GM12878 (cell line): ENCODE measurements at regions not wholly inside any gene's neighbourhood (a gene's known extent, or its start where the extent isn't known, plus 50 kb on each side); places are given as distances from the start of the nearest gene placed in this dataset.

Experiments used
- ATAC-seq: fragments of 200-7000 bp; cut with Tn5 transposase; 3 replicates; pipeline ENCODE4 v1.9.1; 2020; ENCODE audit warnings: mild to moderate bottlenecking, moderate library complexity
- BruUV-seq: library from RNA; stranded (reverse); fragments of 400-500 nt; replicated peaks from 2 replicates; lab custom pipeline; 2021; lab: Mats Ljungman, UMichigan
- CTCF ChIA-PET: fragments of 300-600 bp; sonication (Branson Sonifier 250); formaldehyde crosslinking; extraction: SDS; loops from one replicate; lab custom pipeline; 2021; ENCODE audit warnings: inconsistent platforms; lab: Yijun Ruan, JAX
- POLR2A ChIA-PET: fragments of 350-600 bp; formaldehyde crosslinking; extraction: SDS; loops from one replicate; lab custom pipeline; 2021; ENCODE audit warnings: inconsistent platforms; lab: Charles Lee
- RAD21 ChIA-PET: fragments of 300-600 bp; sonication (Branson Sonifier 250); formaldehyde crosslinking; loops from one replicate; lab custom pipeline; 2023; ENCODE audit warnings: antibody characterized with exemption; ENCODE audit not compliant: unreplicated experiment; lab: Charles Lee
- SMC1A ChIA-PET: fragments of 300-600 bp; sonication (Branson Sonifier 250); formaldehyde crosslinking; loops from one replicate; lab custom pipeline; 2023; ENCODE audit not compliant: unreplicated experiment, uncharacterized antibody; lab: Charles Lee
- DNase-seq: peaks from one replicate; pipeline ENCODE4 v3.0.0-alpha.2; 2011; ENCODE audit warnings: low read depth, low spot score
- FAIRE-seq: peaks from 3 replicates; lab custom pipeline; 2011; peaks lifted over from hg19 to GRCh38; lab: Jason Lieb, UNC
- H2AFZ ChIP-seq: 2 replicates; pipeline ENCODE4 v1.6.0; 2011; ENCODE audit warnings: low read depth, low read length, control low read depth; ENCODE audit not compliant: control insufficient read depth
- H3K27ac ChIP-seq: 2 replicates; pipeline ENCODE4 v1.5.1; 2011; ENCODE audit warnings: control low read depth; ENCODE audit not compliant: control insufficient read depth, insufficient read depth
- H3K27me3 ChIP-seq, 2 experiments: replicated peaks in 1 of 2; 2 replicates each; pipeline versions ENCODE4 v1.6.0 to v1.6.1; 2011; ENCODE audit warnings: low read length in 1 of 2; ENCODE audit not compliant: control insufficient read depth in 2 of 2, insufficient read depth in 2 of 2
- H3K36me3 ChIP-seq, 2 experiments: 2 replicates each; pipeline ENCODE4 v1.5.1; 2011; ENCODE audit warnings: low read length in 1 of 2; ENCODE audit not compliant: control insufficient read depth in 2 of 2, insufficient read depth in 2 of 2
- H3K4me1 ChIP-seq: 2 replicates; pipeline ENCODE4 v1.6.1; 2011; ENCODE audit warnings: mild to moderate bottlenecking, low read length, moderate library complexity, mixed read lengths; ENCODE audit not compliant: control insufficient read depth, insufficient read depth
- H3K4me2 ChIP-seq: 2 replicates; pipeline ENCODE4 v1.6.0; 2011; ENCODE audit warnings: control low read depth; ENCODE audit not compliant: control insufficient read depth, insufficient read depth
- H3K4me3 ChIP-seq: fragments of 200-600 bp; sonication (generic); 2 replicates; pipeline ENCODE4 v1.5.1; 2016
- H3K79me2 ChIP-seq: 2 replicates; pipeline ENCODE4 v1.6.0; 2011; ENCODE audit warnings: low read length; ENCODE audit not compliant: control insufficient read depth, insufficient read depth
- H3K9ac ChIP-seq: 2 replicates; pipeline ENCODE4 v1.8.0; 2011; ENCODE audit warnings: low read length, control low read depth, mixed read lengths; ENCODE audit not compliant: control insufficient read depth, insufficient read depth
- H3K9me3 ChIP-seq: replicated peaks from 3 replicates; pipeline ENCODE4 v1.5.1; 2011; ENCODE audit warnings: mild to moderate bottlenecking, low read length; ENCODE audit not compliant: control insufficient read depth, insufficient read depth
- H4K20me1 ChIP-seq: 2 replicates; pipeline ENCODE4 v1.6.0; 2011; ENCODE audit not compliant: control insufficient read depth, insufficient read depth
- CBFB ChIP-seq: IDR thresholded peaks from 2 replicates; pipeline ENCODE4 v1.6.1; 2016; ENCODE audit warnings: antibody characterized with exemption, low read depth
- E2F8 ChIP-seq: fragments of 450-650 bp; IDR thresholded peaks from 2 replicates; pipeline ENCODE4 v1.6.1; 2018; ENCODE audit warnings: mild to moderate bottlenecking, low read depth, moderate library complexity; ENCODE audit not compliant: partially characterized antibody
- E4F1 ChIP-seq: fragments of 450-650 bp; IDR thresholded peaks from 2 replicates; pipeline ENCODE4 v1.6.1; 2018; ENCODE audit warnings: borderline replicate concordance, mild to moderate bottlenecking; ENCODE audit not compliant: partially characterized antibody
- FOXM1 ChIP-seq: IDR thresholded peaks from 2 replicates; pipeline ENCODE4 v1.6.1; 2012; ENCODE audit warnings: low read depth, mild to moderate bottlenecking, inconsistent platforms, low read length, moderate library complexity
- MEF2A ChIP-seq: IDR thresholded peaks from 2 replicates; pipeline ENCODE4 v1.6.1; 2011; ENCODE audit warnings: low read depth, mild to moderate bottlenecking, low read length, moderate library complexity; ENCODE audit not compliant: insufficient read depth
- NFYB ChIP-seq: IDR thresholded peaks from 2 replicates; pipeline ENCODE4 v1.6.1; 2011; ENCODE audit warnings: low read depth, mild to moderate bottlenecking, low read length, improper control_type of control experiment, moderate library complexity; ENCODE audit not compliant: insufficient read depth
- POU2F2 ChIP-seq: IDR thresholded peaks from 3 replicates; pipeline ENCODE4 v1.6.1; 2011; ENCODE audit warnings: low read depth, mild to moderate bottlenecking, low read length, borderline replicate concordance
- SIX5 ChIP-seq: IDR thresholded peaks from 2 replicates; pipeline ENCODE4 v1.6.1; 2011; ENCODE audit warnings: mild to moderate bottlenecking, low read depth, low read length, moderate library complexity; ENCODE audit not compliant: severe bottlenecking
- SREBF2 ChIP-seq: IDR thresholded peaks from 2 replicates; pipeline ENCODE4 v1.6.1; 2012; ENCODE audit warnings: mild to moderate bottlenecking, low read length
- SRF ChIP-seq, 2 experiments: IDR thresholded peaks; 2 replicates each; pipeline ENCODE4 v1.6.1; 2011; ENCODE audit warnings: low read depth in 2 of 2, low read length in 2 of 2, mild to moderate bottlenecking in 1 of 2, moderate library complexity in 1 of 2
- TBL1XR1 ChIP-seq: IDR thresholded peaks from 2 replicates; pipeline ENCODE4 v1.6.1; 2012; ENCODE audit warnings: low read depth, low read length, improper control_type of control experiment
- ZNF207 ChIP-seq: fragments of 450-650 bp; IDR thresholded peaks from 2 replicates; pipeline ENCODE4 v1.6.1; 2014; ENCODE audit warnings: antibody characterized with exemption, mild to moderate bottlenecking, borderline replicate concordance
- ZNF274 ChIP-seq: IDR thresholded peaks from one replicate; pipeline ENCODE4 v1.8.0; 2011; ENCODE audit not compliant: insufficient read length, insufficient read depth
- WGBS: methylation state at CpG from one replicate; pipeline ENCODE4 v1.1.6; 2016; ENCODE audit warnings: low lambda C conversion rate; ENCODE audit not compliant: insufficient replicate concordance, insufficient coverage; ENCODE audit errors: missing lambda C conversion rate; 5-methylcytosine and 5-hydroxymethylcytosine counted together
- in situ Hi-C: fragments of 300-500 bp; cut with MboI; formaldehyde crosslinking; loops from 9 replicates; pipeline ENCODE4 v1.14.3; 2018; ENCODE audit warnings: mixed read lengths
- intact Hi-C: fragments of 100-400 bp; cut with micrococcal nuclease; formaldehyde crosslinking; loops from one replicate; pipeline ENCODE4 v1.14.2; 2022; ENCODE audit not compliant: unreplicated experiment
- TF ChIP-seq, protein P1 (sequence below): IDR thresholded peaks from 2 replicates; pipeline ENCODE4 v1.6.1; 2012; ENCODE audit warnings: low read depth, low read length, improper control_type of control experiment
- TF ChIP-seq, protein P2 (sequence below): IDR thresholded peaks from 2 replicates; pipeline ENCODE4 v1.6.1; 2012; ENCODE audit warnings: low read depth, low read length, improper control_type of control experiment

- TF ChIP-seq, protein P1, sequence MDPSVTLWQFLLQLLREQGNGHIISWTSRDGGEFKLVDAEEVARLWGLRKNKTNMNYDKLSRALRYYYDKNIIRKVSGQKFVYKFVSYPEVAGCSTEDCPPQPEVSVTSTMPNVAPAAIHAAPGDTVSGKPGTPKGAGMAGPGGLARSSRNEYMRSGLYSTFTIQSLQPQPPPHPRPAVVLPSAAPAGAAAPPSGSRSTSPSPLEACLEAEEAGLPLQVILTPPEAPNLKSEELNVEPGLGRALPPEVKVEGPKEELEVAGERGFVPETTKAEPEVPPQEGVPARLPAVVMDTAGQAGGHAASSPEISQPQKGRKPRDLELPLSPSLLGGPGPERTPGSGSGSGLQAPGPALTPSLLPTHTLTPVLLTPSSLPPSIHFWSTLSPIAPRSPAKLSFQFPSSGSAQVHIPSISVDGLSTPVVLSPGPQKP: no peak
Observed at GRCh38 chr5:120938604-120939003, 474.5 kb downstream of the PRR16 start (continued).

- ChIA-PET RAD21 (interaction anchor here (0.6 kb wide), 1 partner anchor 249 kb away, joined by 3 read pairs; no protein-coding TSS in a partner anchor), POLR2A (no interaction called here), SMC1A (no interaction called here), CTCF (no interaction called here)
- intact Hi-C loops: no loop called here
- Histone ChIP-seq H3K27ac (no peak overlapping the region), H2AFZ (no peak overlapping the region), H3K4me1 (no peaks in the 10 kb centered on the region), H3K27me3 (no peaks in the 10 kb centered on the region), H3K9ac (no peak overlapping the region), H3K9me3 (no peaks in the 10 kb centered on the region), H3K79me2 (no peaks in the 10 kb centered on the region), H3K4me3 (no peak overlapping the region), H3K36me3 (no peaks in the 10 kb centered on the region)
- DNase-seq (no peak), ATAC-seq (no peak), FAIRE-seq (no peak)
- BruUV-seq: no TSS peak
- in situ Hi-C loops: no loop called here
- TF ChIP-seq FOXM1 (no peak), SREBF2 (no peak), SRF (IDR thresholded peaks at IDR 0.05; ENCODE audit: low read depth in 2 of 2, low read length in 2 of 2) (no peak), POU2F2 (no peak), E4F1 (no peak), ZNF274 (no peak), E2F8 (no peak), CBFB (no peak), SIX5 (no peak), MEF2A (no peak), ZNF207 (no peak), NFYB (no peak), TBL1XR1 (no peak)
- TF ChIP-seq, protein P2, sequence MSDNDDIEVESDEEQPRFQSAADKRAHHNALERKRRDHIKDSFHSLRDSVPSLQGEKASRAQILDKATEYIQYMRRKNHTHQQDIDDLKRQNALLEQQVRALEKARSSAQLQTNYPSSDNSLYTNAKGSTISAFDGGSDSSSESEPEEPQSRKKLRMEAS: no peak
- TF ChIP-seq, all 136 proteins: peak for 0
- Histone ChIP-seq H3K4me2 (no peak overlapping the region), H4K20me1 (no peaks in the 10 kb centered on the region)
- 14% methylated on average over 8 of the region's 8 CpGs for WGBS
Observed at GRCh38 chr5:120942596-120943350, 478.7 kb downstream of the PRR16 start.
